Stimulated activated CD8-positive, alpha-beta memory T cell treated with anti-CD3 and anti-CD28 coated beads, Interleukin-12 subunit alpha, Interleukin-12 subunit beta, amount 100 ng/mL, for 4 hours (primary cell): ENCODE measurements at regions not wholly inside any gene's neighbourhood (a gene's known extent, or its start where the extent isn't known, plus 50 kb on each side); places are given as distances from the start of the nearest gene placed in this dataset.
"Not testable (repeated sequence)": the region's sequence is repeated elsewhere in the genome, so short reads cannot be mapped to it uniquely, and the experiment has no call there.

Experiments
- DNase-seq: peaks from one replicate; pipeline ENCODE4 v3.0.0-alpha.2; 2020; ENCODE audit warnings: low read depth

DNA sequence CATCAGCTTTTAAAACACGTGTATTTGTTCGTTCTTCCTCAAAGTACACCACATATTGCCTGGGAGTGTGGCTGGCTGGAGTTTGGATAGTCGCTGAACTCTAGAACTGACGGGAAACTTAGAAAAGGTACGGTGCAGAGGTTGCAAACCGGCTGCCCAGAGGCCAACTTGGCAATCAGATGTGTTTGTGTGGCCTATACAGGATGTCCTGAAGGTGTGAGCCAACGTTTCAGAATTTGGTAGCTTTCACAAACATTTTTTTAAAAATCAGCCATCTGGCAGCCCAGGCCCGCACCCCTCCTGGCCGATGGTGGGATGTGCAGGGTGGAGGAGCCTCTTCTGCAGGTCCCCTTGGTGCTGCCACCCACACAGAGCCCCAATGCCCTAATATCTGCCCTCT lies 73.6 kb upstream of the SLC25A33 start:
- no peak for DNase-seq

DNA sequence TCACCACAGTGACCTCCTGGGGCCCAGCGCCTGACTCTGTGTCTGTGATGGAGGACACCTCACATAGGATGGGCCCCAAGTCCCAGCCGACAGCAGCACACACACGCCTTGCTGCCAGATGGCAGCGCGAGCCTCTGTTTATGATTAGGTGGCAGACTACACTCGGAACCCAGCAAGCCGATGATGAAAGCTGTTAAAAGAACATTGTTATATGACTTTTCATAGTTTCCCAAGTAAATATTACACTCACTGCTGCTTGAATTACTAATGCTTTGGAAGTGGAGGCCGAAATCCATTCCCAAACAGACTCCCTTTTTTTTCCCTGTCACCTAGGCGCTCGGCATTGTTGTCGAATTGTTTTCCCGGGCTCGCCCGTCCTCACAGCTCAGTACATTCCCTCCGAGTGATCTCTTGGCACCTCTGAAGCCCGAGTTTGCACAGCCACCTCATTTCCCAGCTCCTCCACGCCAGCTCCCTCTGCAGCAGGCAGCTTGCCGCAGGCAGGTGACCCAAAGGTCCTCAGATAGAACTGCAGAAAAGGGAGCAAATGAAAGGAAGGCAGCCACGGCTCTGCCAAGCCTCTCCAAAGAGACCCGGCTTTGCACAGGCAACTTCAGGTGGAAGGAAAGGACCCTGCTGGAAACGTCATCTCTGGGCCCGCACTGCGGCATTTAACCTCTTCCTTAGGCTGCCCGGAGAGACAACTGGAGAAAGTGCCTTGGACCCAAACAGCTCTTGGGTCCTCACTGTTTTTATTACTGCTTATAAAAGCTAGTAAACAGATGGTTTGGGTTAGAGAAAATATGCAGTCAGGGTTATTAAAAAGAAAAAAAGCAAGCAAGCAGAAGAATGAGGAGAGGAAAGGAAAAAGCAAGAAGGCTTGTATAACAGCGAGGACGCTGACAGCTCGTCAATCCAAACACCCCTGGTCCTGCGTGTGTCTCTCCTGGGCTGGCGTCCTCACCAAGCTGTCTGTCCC lies 72.2 kb upstream of the SLC25A33 start:
- DNase-seq, result no peak

DNA sequence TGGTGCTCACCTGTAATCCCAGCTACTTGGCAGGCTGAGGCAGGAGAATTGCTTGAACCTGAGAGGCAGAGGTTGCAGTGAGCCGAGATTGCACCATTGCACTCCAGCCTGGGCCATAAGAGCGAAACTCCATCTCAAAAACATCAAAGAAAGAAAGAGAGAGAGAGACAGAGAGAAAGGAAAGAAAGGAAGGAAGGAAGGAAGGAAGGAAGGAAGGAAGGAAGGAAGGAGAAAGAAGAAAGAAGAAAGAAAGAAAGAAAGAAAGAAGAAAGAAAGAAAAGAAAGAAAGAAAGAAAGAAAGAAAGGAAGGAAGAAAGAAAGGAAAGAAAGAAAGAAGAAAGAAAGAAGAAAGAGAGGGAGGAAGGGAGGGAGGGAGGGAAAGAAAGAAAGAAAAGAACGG lies 69.4 kb upstream of the SLC25A33 start:
- DNase-seq, result not testable (repeated sequence)

DNA sequence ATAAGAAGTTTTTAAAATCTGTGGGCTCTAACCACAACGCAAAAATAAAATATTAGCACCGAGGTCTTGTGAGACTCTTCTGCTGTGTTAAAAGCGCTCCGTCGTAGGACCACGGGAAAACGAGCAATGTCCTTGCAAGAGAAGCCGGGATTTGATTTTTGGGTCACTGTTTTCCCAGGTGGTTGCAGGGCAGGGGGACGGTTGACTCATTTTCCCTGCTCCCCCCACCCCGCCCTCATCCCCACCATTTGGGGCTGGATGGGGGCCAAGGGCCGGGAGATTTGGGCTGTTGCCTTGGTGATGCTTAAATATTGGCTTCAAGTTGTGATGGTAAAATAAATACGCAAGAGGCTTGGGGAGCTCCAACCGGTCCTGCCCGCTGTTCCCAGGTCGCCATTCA lies 67.6 kb upstream of the SLC25A33 start:
- no peak for DNase-seq

DNA sequence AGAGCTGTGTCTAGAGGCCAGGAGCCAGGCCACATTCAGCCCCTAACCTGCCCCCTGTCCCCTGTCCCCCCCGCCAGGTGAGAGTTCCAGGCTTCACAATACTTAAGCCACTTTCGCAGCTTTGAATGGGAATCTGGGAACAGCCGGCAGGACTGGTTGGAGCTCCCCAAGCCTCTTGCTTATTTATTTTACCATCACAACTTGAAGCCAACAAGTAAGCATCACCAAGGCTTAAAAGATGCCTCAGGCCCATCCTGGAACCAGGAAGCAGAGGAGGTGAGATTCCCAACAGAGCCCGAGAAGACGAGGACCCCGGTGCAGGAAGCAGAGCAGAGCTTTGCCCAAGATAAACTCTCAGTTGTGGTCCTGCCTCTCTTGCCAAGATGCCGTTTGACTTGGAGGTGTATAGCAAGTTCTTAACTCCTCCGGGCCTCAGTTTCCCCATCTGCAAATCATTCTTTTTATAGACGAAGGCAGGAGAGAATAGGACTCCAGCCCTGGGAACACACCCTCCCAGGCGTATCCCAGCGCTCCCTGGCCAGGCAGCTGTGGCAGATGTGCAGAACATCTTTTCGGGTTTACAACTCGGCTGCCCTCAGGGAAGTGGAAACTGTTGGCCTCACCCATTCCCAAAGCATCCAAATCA lies 66.8 kb upstream of the SLC25A33 start:
- no peak for DNase-seq

DNA sequence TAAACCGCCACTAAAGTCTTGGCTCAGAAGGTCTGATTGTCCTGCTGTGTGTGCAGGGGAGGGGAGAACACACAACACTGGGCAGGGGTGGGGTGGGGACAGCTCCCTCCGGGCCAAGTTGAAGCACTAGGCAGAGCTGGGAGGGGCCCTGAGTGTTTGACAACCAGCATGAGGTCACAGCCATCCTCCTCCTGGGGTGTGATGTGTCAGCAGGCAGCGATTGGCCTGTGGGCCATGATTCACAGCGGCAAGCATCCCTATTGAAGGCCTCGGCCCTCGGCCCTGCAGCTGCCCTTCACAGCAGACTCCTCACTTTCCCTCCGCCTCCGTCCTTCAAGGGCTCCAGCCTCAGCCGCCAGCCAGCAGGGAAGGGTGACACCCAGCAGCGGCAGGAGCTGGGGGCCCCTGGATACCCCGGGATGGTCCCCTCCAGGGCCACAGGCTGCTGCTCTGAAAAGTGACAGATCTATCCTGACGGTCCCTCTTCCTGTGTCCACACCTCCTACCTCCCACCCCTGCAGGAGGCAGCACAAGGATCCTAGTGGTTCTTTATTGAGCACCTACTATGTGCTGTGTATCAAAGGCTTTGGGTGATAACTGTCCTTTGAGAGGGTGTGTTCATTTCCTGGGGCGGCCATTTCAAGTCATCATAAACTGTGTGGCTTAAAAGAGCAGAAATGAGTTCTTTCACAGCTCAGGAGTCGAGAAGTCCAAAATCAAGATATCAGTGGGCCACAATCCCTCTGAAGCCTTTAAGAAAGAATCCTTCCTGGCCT lies 66.0 kb upstream of the SLC25A33 start:
- no peak for DNase-seq

DNA sequence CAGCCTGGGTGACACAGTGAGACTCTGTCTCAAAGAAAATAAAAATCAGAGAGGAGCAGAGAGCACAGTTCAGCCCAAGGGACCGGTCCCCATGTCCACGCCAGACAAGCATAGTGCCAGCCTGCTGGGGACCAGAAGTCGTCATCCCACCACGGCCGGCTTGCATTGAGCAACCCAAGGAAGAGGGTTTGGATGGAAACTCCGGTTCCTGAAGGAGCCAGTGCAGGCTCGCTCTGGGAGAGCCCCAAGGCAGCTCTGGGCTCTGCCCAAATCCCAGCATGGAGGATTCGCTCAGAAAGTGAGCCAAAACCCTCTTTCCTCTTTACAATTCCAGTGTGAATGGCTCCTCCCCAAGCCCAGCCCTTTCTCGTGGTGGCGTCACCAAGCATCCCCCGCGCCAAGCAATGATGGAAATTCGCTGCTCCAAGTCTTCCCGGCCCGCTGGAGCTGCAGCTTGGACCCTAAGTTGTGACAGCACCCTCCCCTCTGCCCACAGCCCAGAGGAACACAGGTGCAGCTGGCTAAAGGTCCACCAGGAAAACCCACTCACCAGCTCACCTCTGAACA lies 64.1 kb upstream of the SLC25A33 start:
- no peak for DNase-seq

DNA sequence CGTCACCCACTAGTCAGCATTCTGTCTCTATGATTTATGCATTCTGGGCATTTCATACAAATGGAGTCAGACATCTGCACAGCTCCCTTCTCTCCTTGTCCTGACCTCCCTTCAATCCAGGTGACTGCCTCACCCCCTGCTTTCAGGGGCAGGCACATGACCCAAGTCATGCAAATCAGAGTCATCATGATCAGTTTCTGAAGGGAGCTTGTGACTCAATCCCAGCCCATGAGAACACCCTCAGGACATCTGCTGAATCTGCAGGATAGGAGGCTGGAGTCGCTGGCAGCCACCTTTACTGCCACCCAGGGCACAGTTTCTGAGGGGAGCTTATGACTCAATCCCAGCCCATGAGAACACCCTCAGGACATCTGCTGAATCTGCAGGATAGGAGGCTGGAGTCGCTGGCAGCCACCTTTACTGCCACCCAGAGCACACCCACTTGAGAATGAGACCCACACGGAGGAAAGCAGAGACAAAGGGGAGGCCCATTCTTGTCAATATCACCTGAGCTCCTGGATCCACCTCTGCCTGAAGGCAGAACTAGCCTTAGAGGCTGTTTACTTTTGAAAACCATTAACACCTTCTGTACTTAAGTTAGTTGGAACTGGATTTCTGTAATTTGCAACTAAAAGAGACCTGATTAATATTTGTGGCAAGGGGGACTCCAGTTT lies 62.3 kb upstream of the SLC25A33 start:
- DNase-seq, result no peak

DNA sequence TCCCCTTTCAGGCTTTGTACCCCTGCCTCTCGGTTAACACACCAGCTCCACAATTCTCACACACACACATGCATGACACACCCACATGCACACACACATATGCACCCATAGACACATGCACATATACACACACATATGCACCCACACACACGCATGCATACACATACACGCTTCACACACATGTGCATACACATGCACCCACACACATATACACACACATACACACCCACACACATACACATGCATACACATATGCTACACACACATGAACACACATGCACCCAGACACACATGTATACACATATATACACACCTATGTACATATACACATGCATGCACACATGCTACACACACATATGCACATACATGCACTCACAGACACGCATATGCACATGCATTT lies 61.7 kb upstream of the SLC25A33 start:
- no peak for DNase-seq

DNA sequence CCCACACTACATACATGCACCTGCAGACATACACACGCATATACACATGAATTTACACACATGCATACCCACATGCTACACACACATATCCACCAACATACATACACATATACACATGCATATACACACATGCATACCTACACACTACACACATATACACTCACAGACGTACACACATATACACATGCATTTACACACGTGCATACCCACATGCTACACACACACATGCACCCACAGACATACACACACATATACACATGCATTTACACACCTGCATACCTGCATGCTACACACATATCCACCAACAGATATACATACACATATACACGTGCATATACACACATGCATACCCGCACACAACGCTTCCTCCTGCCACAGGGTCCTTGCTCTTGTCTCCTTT lies 61.2 kb upstream of the SLC25A33 start:
- DNase-seq, result no peak

DNA sequence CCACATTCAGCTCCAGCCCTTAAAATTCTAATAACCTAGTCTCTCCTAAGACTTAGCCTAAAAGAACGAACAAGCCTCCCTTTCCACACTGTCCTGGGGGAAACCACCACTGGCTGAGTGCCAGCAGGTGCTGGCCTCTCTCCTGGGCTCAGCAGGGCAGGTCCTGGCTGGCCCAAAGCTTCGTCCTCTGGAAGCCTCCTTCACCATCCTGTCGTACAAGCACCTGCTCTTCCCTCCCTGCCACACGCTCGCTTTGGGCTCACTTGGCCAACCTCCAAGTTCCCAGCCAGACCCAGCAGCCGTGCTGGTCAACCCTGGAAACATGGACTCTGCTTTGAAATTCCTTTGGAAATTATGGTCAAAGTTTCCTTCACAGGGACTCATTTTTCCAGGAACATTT lies 58.2 kb upstream of the SLC25A33 start:
- no peak for DNase-seq

DNA sequence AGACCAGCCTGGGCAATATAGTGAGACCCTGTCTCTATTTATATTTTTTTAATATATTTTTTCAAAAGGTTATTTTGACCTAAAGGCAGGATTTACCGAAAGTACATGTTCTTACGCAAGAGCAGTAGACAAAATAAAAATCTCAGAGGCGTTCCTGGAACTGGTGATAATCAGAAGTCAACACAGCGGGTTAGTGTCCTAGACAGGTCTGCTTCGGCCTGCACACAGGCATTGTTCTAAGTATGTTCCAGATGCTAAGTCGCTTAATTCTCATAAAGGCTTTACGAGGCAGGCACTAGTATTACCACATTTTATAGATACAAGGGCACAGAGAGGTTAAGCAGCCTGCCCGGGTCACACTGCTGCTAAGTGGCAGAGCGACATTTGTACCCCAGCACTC lies 56.9 kb upstream of the SLC25A33 start:
- DNase-seq, result no peak

DNA sequence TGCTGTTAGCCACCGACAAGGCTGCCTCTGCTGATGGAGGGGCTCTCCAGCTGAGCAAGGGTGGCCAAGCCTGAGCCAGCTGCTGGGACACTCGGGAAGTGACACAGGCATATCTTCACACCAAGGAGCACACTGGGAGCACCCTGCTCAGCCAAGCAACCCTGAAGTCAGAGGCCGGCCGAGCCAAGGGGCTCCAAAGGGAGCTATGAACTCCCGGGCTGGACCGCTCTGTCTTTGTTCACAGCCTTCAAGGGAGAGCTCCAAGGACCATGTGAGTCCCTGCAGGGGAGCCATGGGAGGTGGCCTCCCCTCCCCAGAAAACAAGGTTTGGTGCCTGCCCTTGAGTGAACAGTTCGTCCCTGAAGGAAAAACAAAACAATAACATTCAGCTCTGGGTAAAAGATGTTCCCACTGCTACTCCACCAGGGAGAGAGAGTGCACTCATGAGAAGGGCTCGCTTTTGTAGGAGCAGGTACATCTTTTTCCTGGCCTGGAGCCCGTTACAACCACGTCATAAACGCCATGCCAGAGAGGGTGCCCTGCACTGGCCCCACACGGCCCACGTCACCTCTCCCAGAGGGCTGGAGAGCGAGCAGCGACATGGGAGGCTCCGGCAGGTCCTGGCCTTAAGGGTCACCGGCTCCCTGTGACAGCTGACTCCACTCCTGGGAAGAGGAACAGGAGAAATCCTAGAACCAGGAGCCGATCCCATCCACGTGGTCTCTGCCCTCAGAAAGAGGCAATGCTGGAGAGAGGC lies 56.3 kb upstream of the SLC25A33 start:
- no peak for DNase-seq

DNA sequence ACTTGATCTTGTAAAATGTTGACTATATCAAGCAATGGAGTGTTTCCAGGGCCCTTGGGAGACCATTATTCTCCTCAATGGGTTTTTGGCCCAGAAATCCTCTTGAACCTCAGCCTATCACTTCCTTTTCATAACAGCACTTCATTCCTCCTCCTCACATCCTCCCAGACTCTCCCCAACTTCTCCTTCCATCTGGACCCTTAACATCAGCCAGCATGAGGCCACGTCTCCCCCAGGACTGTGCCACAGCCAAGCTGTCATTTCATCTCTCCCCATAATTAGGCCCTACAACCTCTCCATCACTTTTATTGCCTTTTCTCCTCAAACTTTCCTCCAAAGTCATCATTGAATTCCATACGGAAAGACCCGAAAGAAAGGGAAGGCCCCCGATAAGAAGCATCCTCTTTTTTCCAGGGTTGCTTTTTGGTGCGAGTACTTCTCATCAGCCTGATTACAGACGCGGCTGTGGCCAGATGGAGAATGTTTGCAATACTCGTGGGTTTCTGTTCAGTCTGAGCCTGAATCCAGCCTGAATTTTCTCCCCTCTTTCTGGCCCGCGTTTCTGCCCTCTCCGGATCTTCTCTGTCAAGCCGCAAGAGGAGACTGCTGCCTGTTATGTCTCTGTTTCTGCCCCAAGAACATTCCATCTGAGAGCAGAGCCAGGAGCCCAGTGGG lies 52.7 kb upstream of the SLC25A33 start:
- no peak for DNase-seq
